ENCODE measurements at regions not wholly inside any gene's neighbourhood (a gene's known extent, or its start where the extent isn't known, plus 50 kb on each side); places are given as distances from the start of the nearest gene placed in this dataset.
A peak's percentile ranks its signal among the peaks of the same experiment; 100 is the strongest.

- no peak overlapping the region for H3K4ac ChIP-seq (ENCODE audit: low read length)
- H3K14ac ChIP-seq (ENCODE audit: low read length), result no peak overlapping the region
- H3K27me3 ChIP-seq (ENCODE audit: control insufficient read depth in 3 of 3, insufficient read depth in 3 of 3, low read depth in 1 of 3, low read length in 3 of 3), result no peaks in the 10 kb centered on the region
- no peak overlapping the region for H2BK5ac ChIP-seq (ENCODE audit: low read length)
- no peak overlapping the region for H3K4me2 ChIP-seq (ENCODE audit: insufficient read depth, low read length, poor library complexity, severe bottlenecking)
- no peak overlapping the region for H2BK12ac ChIP-seq (ENCODE audit: low read length)
- H3K79me1 ChIP-seq (ENCODE audit: low read depth, low read length), result no peaks in the 10 kb centered on the region
- no peak overlapping the region for H3K27ac ChIP-seq (replicated peaks; ENCODE audit: low read length)
- WGBS, 2 donors (ENCODE audit: extremely low coverage in 2 of 2, insufficient read length in 2 of 2, insufficient replicate concordance in 1 of 2), result no CpG with 5 or more reads among the region's 3 CpGs
- no peak overlapping the region for H2BK15ac ChIP-seq (ENCODE audit: low read length)
- no peak overlapping the region for H3K23ac ChIP-seq (ENCODE audit: low read depth, low read length, poor library complexity)
- no peak overlapping the region for H4K91ac ChIP-seq (ENCODE audit: low read depth, low read length, poor library complexity)
- H3K9ac ChIP-seq (ENCODE audit: low read depth, low read length, poor library complexity), result no peak overlapping the region
- H3K9me3 ChIP-seq (replicated peaks in 1 of 2; ENCODE audit: control insufficient read depth in 2 of 2, insufficient read depth in 1 of 2, low read depth in 1 of 2, low read length in 2 of 2), result no peaks in the 10 kb centered on the region
- no peak overlapping the region for H4K8ac ChIP-seq (ENCODE audit: low read depth, low read length)
- H3K36me3 ChIP-seq (replicated peaks in 1 of 2; ENCODE audit: control insufficient read depth in 2 of 2, insufficient read depth in 2 of 2, low read length in 2 of 2), result no peaks in the 10 kb centered on the region
- H2AK5ac ChIP-seq (ENCODE audit: low read depth, low read length), result no peak overlapping the region
- no peak overlapping the region for H3K4me3 ChIP-seq (ENCODE audit: low read length in 2 of 2)
- no peak overlapping the region for H3K18ac ChIP-seq (ENCODE audit: low read length)
- DNase-seq (ENCODE audit: low spot score), result no peak
- peaks cover 2 to 4% of the 10 kb centered on the region in 2 donors for H3K4me1 ChIP-seq (ENCODE audit: control insufficient read depth in 2 of 2, insufficient read depth in 1 of 2, low read depth in 1 of 2, low read length in 2 of 2)
- H2BK120ac ChIP-seq (ENCODE audit: low read depth, low read length), result no peak overlapping the region
- peak overlapping the region; percentile 63 for H2AFZ ChIP-seq (ENCODE audit: low read length)
These were observed 994.6 kb upstream of the PRMT6 start for GRCh38 chr1:106061586-106062495.

GRCh38 chr1:106063510-106063909 is 993.0 kb upstream of the PRMT6 start:
- H2BK5ac ChIP-seq (ENCODE audit: low read length), result no peak overlapping the region
- no peaks in the 10 kb centered on the region for H3K27me3 ChIP-seq (ENCODE audit: control insufficient read depth in 3 of 3, insufficient read depth in 3 of 3, low read depth in 1 of 3, low read length in 3 of 3)
- H3K4me2 ChIP-seq (ENCODE audit: insufficient read depth, low read length, poor library complexity, severe bottlenecking), result no peak overlapping the region
- H3K23ac ChIP-seq (ENCODE audit: low read depth, low read length, poor library complexity), result no peak overlapping the region
- no peak overlapping the region for H2BK12ac ChIP-seq (ENCODE audit: low read length)
- no peak overlapping the region for H3K14ac ChIP-seq (ENCODE audit: low read length)
- no peak for DNase-seq (ENCODE audit: low spot score)
- no peaks in the 10 kb centered on the region for H3K79me1 ChIP-seq (ENCODE audit: low read depth, low read length)
- H2AFZ ChIP-seq (ENCODE audit: low read length), result no peak overlapping the region
- no peak overlapping the region for H3K9ac ChIP-seq (ENCODE audit: low read depth, low read length, poor library complexity)
- no peak overlapping the region for H3K4me3 ChIP-seq (ENCODE audit: low read length in 2 of 2)
- H2BK120ac ChIP-seq (ENCODE audit: low read depth, low read length), result no peak overlapping the region
- no peaks in the 10 kb centered on the region for H3K36me3 ChIP-seq (replicated peaks in 1 of 2; ENCODE audit: control insufficient read depth in 2 of 2, insufficient read depth in 2 of 2, low read length in 2 of 2)
- H3K18ac ChIP-seq (ENCODE audit: low read length), result no peak overlapping the region
- no peak overlapping the region for H2BK15ac ChIP-seq (ENCODE audit: low read length)
- no peak overlapping the region for H3K27ac ChIP-seq (replicated peaks; ENCODE audit: low read length)
- H2AK5ac ChIP-seq (ENCODE audit: low read depth, low read length), result no peak overlapping the region
- peaks cover 2 to 4% of the 10 kb centered on the region in 2 donors for H3K4me1 ChIP-seq (ENCODE audit: control insufficient read depth in 2 of 2, insufficient read depth in 1 of 2, low read depth in 1 of 2, low read length in 2 of 2)
- H4K8ac ChIP-seq (ENCODE audit: low read depth, low read length), result no peak overlapping the region
- H3K4ac ChIP-seq (ENCODE audit: low read length), result no peak overlapping the region
- H3K9me3 ChIP-seq (replicated peaks in 1 of 2; ENCODE audit: control insufficient read depth in 2 of 2, insufficient read depth in 1 of 2, low read depth in 1 of 2, low read length in 2 of 2), result no peaks in the 10 kb centered on the region
- no peak overlapping the region for H4K91ac ChIP-seq (ENCODE audit: low read depth, low read length, poor library complexity)
- WGBS, 2 donors (ENCODE audit: extremely low coverage in 2 of 2, insufficient read length in 2 of 2, insufficient replicate concordance in 1 of 2), result no CpG with 5 or more reads among the region's 1 CpG

DNA sequence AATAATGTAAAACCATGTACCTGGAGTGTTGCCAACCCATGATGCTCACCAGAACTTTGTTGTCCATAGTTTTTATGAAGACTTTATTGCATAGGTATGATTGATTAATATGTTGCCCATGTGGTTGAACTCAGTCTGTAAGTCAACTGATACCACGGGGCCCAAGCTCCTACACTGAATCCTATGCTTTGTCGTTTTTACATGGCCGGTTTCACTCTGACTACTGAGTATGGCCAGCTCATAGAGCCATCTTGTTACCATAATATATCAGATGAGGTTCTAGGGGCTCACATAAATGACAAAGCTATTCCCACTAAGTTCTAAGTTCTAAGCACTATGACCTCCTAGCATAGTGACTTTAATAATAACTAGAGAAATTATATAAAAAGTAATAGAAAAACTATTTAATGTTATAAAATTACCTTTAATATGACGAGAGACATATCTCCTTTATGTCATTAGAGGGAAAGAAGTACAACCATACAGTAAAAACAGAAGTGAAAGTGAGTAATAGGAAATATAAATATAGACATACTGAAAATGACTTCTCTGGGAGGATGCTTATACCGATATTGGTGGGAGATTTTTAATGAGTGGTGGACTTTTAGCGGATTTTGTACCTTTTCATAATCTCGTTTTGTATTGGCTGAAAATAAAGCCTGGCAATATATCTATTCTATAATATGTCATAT is 983.4 kb upstream of the PRMT6 start:
- no peaks in the 10 kb centered on the region for H3K9me3 ChIP-seq (replicated peaks in 1 of 2; ENCODE audit: control insufficient read depth in 2 of 2, insufficient read depth in 1 of 2, low read depth in 1 of 2, low read length in 2 of 2)
- H3K4ac ChIP-seq (ENCODE audit: low read length), result no peak overlapping the region
- no peak overlapping the region for H3K14ac ChIP-seq (ENCODE audit: low read length)
- H2BK15ac ChIP-seq (ENCODE audit: low read length), result no peak overlapping the region
- no peak overlapping the region for H3K18ac ChIP-seq (ENCODE audit: low read length)
- WGBS, 2 donors (ENCODE audit: extremely low coverage in 2 of 2, insufficient read length in 2 of 2, insufficient replicate concordance in 1 of 2), result no CpG with 5 or more reads among the region's 7 CpGs
- no peak overlapping the region for H2AK5ac ChIP-seq (ENCODE audit: low read depth, low read length)
- no peak overlapping the region for H2AFZ ChIP-seq (ENCODE audit: low read length)
- H2BK12ac ChIP-seq (ENCODE audit: low read length), result no peak overlapping the region
- H3K4me2 ChIP-seq (ENCODE audit: insufficient read depth, low read length, poor library complexity, severe bottlenecking), result no peak overlapping the region
- no peak overlapping the region for H4K8ac ChIP-seq (ENCODE audit: low read depth, low read length)
- H3K36me3 ChIP-seq (replicated peaks in 1 of 2; ENCODE audit: control insufficient read depth in 2 of 2, insufficient read depth in 2 of 2, low read length in 2 of 2), result no peaks in the 10 kb centered on the region
- no peaks in the 10 kb centered on the region for H3K27me3 ChIP-seq (ENCODE audit: control insufficient read depth in 3 of 3, insufficient read depth in 3 of 3, low read depth in 1 of 3, low read length in 3 of 3)
- no peak overlapping the region for H2BK120ac ChIP-seq (ENCODE audit: low read depth, low read length)
- no peak for DNase-seq (ENCODE audit: low spot score)
- H3K9ac ChIP-seq (ENCODE audit: low read depth, low read length, poor library complexity), result no peak overlapping the region
- H3K27ac ChIP-seq (replicated peaks; ENCODE audit: low read length), result no peak overlapping the region
- no peaks in the 10 kb centered on the region for H3K4me1 ChIP-seq (ENCODE audit: control insufficient read depth in 2 of 2, insufficient read depth in 1 of 2, low read depth in 1 of 2, low read length in 2 of 2)
- H3K79me1 ChIP-seq (ENCODE audit: low read depth, low read length), result no peaks in the 10 kb centered on the region
- no peak overlapping the region for H3K23ac ChIP-seq (ENCODE audit: low read depth, low read length, poor library complexity)
- no peak overlapping the region for H2BK5ac ChIP-seq (ENCODE audit: low read length)
- H3K4me3 ChIP-seq (ENCODE audit: low read length in 2 of 2), result no peak overlapping the region
- no peak overlapping the region for H4K91ac ChIP-seq (ENCODE audit: low read depth, low read length, poor library complexity)

GRCh38 chr1:106080608-106081325 is 975.7 kb upstream of the PRMT6 start:
- no peaks in the 10 kb centered on the region for H3K79me1 ChIP-seq (ENCODE audit: low read depth, low read length)
- H3K9me3 ChIP-seq (replicated peaks in 1 of 2; ENCODE audit: control insufficient read depth in 2 of 2, insufficient read depth in 1 of 2, low read depth in 1 of 2, low read length in 2 of 2), result no peaks in the 10 kb centered on the region
- peak overlapping the region; percentile 14 for H3K14ac ChIP-seq (ENCODE audit: low read length)
- no peak overlapping the region for H4K8ac ChIP-seq (ENCODE audit: low read depth, low read length)
- WGBS, 2 donors (ENCODE audit: extremely low coverage in 2 of 2, insufficient read length in 2 of 2, insufficient replicate concordance in 1 of 2), result no CpG with 5 or more reads among the region's 41 CpGs
- H3K23ac ChIP-seq (ENCODE audit: low read depth, low read length, poor library complexity), result no peak overlapping the region
- H3K18ac ChIP-seq (ENCODE audit: low read length), result peak overlapping the region; percentile 65
- H2BK15ac ChIP-seq (ENCODE audit: low read length), result peak overlapping the region; percentile 55
- H2BK12ac ChIP-seq (ENCODE audit: low read length), result no peak overlapping the region
- H3K4me2 ChIP-seq (ENCODE audit: insufficient read depth, low read length, poor library complexity, severe bottlenecking), result no peak overlapping the region
- no peaks in the 10 kb centered on the region for H3K36me3 ChIP-seq (replicated peaks in 1 of 2; ENCODE audit: control insufficient read depth in 2 of 2, insufficient read depth in 2 of 2, low read length in 2 of 2)
- H2AFZ ChIP-seq (ENCODE audit: low read length), result no peak overlapping the region
- no peak overlapping the region for H3K4ac ChIP-seq (ENCODE audit: low read length)
- H2BK5ac ChIP-seq (ENCODE audit: low read length), result peak overlapping the region; percentile 53
- no peak overlapping the region for H3K4me3 ChIP-seq (ENCODE audit: low read length in 2 of 2)
- no peaks in the 10 kb centered on the region for H3K4me1 ChIP-seq (ENCODE audit: control insufficient read depth in 2 of 2, insufficient read depth in 1 of 2, low read depth in 1 of 2, low read length in 2 of 2)
- H3K27ac ChIP-seq (replicated peaks; ENCODE audit: low read length), result no peak overlapping the region
- no peak overlapping the region for H2BK120ac ChIP-seq (ENCODE audit: low read depth, low read length)
- no peak for DNase-seq (ENCODE audit: low spot score)
- H3K9ac ChIP-seq (ENCODE audit: low read depth, low read length, poor library complexity), result no peak overlapping the region
- H4K91ac ChIP-seq (ENCODE audit: low read depth, low read length, poor library complexity), result no peak overlapping the region
- no peaks in the 10 kb centered on the region for H3K27me3 ChIP-seq (ENCODE audit: control insufficient read depth in 3 of 3, insufficient read depth in 3 of 3, low read depth in 1 of 3, low read length in 3 of 3)
- no peak overlapping the region for H2AK5ac ChIP-seq (ENCODE audit: low read depth, low read length)
